C4-2B (cell line): ENCODE measurements at regions not wholly inside any gene's neighbourhood (a gene's known extent, or its start where the extent isn't known, plus 50 kb on each side); places are given as distances from the start of the nearest gene placed in this dataset.

ENCODE experiments used
- H3K27ac ChIP-seq: fragments of 450-650 bp; 2 replicates; pipeline ENCODE4 v1.5.1; 2017
- ZFX ChIP-seq: fragments of 450-650 bp; IDR thresholded peaks from 2 replicates; pipeline ENCODE4 v1.6.1; 2017
- TF ChIP-seq, protein P1 (sequence below): fragments of 450-650 bp; conservative IDR thresholded peaks from 2 replicates; pipeline ENCODE4 v1.5.1; 2017; ENCODE audit warnings: mild to moderate bottlenecking

DNA sequence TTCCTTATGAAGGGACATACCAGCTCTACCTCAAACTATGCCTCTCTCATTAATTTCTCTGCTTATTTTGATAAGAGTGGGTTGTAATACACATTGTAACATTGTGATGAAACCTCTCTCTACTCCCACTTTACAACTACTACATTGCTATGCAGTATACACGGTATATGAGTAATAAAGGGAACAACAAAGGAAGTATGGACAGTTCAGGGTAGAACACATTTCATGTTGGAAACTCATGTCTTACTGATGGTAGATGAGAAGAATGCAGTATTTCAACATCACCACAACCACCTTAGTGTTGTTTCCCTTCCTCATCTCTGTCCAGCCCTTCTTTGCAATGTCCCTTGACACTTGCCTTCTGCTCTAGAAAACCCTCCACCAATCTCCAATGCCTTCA is 515.9 kb upstream of the CELF4 start:
- TF ChIP-seq ZFX, result no peak
- TF ChIP-seq, protein P1, sequence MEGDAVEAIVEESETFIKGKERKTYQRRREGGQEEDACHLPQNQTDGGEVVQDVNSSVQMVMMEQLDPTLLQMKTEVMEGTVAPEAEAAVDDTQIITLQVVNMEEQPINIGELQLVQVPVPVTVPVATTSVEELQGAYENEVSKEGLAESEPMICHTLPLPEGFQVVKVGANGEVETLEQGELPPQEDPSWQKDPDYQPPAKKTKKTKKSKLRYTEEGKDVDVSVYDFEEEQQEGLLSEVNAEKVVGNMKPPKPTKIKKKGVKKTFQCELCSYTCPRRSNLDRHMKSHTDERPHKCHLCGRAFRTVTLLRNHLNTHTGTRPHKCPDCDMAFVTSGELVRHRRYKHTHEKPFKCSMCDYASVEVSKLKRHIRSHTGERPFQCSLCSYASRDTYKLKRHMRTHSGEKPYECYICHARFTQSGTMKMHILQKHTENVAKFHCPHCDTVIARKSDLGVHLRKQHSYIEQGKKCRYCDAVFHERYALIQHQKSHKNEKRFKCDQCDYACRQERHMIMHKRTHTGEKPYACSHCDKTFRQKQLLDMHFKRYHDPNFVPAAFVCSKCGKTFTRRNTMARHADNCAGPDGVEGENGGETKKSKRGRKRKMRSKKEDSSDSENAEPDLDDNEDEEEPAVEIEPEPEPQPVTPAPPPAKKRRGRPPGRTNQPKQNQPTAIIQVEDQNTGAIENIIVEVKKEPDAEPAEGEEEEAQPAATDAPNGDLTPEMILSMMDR, result no peak
- H3K27ac ChIP-seq, result no peak overlapping the region

DNA sequence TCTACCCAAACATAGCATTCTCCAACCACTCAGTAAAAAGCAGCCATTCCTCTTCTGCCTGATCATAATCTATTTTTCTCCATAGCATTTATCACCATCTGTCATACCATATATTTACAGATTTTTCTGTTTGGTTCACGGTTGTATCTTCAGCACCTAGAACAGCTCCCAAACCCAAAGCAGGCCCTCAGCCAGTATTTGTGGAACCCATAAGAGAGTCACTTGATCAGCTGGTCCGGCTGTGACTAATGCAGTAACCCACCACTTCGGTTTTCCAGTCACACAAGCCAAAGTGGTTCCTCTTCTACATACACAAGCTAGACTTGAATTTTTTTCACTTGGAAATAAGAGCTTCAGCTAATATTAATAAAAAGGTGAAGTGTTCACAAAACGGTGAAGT is 511.6 kb upstream of the CELF4 start:
- no peak overlapping the region for H3K27ac ChIP-seq
- TF ChIP-seq ZFX, result no peak
- TF ChIP-seq, protein P1, result no peak

DNA sequence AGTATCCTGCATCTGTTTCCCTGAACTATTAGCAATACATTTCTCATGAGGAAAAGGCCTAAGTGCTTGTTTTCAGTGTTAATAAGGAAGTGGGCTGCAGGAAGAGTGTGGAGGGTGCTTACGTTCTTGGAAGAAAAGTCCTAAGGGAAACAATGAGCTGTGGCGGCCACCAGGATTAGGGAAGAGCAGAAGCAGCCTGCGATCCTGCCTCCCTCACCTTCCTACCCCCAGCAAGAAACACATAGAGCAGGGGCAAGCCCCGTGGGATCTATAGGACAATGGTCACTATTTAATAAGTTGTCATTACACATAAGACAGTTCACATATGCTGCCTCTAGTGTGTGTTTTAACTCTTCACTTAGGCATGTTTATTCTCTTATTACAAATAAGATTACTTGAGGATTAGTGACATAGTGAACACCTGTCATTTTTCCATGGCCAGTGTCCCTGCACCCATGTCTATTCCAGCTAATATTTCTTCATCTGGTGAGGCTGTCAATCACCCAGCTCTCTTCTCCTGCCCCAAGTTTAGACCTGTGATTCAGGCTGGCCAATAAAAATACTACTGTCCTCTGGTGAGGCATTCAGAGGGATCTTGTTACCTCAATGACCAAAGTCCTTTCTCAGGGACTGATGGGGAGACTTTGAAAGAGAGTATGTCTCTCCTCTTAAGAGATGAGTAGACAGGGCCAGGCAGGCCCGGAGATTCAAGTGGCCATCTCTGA is 510.9 kb upstream of the CELF4 start:
- TF ChIP-seq ZFX, result no peak
- no peak overlapping the region for H3K27ac ChIP-seq

DNA sequence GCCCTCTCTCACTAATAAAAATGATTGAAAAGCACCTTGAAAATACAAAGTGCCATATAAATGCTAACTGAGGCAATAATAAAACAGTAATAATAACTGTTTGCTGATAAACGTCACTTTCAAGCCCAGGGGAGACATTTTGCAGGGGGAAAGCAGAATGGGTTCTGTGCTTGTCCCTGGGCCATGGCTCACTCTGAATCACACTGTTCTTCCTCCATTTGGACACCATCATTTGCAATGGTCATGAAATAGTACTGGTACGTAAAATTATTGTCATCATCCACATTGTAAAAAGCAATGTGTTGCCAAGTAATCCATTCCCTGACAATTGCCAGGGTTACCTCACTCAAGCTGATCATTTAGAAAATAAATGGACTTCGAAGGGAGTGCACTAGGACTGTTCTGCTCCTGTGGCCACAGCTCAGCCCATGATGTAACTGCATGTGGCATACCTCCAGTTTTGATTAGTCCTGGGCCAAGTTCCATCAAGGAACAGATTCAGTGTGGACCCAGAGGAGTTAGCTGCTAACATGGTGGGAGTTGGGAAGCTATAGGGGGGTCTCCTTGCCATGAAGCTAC is 508.8 kb upstream of the CELF4 start:
- TF ChIP-seq, protein P1, result no peak
- TF ChIP-seq ZFX, result no peak

DNA sequence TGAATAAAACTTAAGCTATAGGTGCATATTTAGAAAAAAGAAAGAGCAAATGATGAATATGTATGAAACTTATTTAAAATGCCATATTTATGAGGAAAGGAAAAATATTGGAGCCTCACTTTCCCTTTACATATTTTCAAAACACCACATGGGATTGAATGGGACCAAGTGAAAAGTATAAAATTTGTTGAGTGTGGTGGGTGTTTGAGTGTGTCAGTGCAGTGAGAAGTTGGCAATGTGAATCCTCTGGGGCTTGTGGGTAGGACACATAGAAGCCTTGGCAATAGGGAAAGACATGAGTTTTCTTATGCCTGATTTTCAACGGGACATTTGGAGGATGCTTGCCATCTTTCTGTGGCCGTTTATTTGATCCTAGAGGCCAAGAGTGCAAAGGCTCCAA is 502.2 kb upstream of the CELF4 start:
- TF ChIP-seq ZFX, result no peak
- TF ChIP-seq, protein P1, result no peak
- H3K27ac ChIP-seq, result no peak overlapping the region

More for the DNA sequence above, 508.8 kb upstream of the CELF4 start:
- no peak overlapping the region for H3K27ac ChIP-seq

DNA sequence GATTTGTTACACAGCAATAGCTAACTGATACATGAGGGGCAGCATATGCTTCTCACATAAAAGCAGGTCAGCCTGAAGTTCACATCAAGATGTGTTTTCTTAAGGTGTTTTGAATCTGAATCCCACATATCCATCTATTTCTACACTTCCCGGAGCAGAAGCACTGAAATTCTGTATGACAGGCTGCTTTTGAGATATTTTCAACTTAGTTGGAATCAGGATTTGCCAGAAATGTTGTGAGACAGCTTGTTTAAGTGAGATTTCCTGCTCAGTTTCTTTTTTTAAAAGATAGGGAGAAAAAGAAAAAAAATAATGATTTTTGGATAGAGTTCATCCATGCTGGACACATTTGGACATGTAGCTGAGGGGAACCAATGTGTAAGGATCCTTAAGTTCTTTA is 501.5 kb upstream of the CELF4 start:
- TF ChIP-seq, protein P1, result no peak
- no peak for TF ChIP-seq ZFX
- H3K27ac ChIP-seq, result no peak overlapping the region

DNA sequence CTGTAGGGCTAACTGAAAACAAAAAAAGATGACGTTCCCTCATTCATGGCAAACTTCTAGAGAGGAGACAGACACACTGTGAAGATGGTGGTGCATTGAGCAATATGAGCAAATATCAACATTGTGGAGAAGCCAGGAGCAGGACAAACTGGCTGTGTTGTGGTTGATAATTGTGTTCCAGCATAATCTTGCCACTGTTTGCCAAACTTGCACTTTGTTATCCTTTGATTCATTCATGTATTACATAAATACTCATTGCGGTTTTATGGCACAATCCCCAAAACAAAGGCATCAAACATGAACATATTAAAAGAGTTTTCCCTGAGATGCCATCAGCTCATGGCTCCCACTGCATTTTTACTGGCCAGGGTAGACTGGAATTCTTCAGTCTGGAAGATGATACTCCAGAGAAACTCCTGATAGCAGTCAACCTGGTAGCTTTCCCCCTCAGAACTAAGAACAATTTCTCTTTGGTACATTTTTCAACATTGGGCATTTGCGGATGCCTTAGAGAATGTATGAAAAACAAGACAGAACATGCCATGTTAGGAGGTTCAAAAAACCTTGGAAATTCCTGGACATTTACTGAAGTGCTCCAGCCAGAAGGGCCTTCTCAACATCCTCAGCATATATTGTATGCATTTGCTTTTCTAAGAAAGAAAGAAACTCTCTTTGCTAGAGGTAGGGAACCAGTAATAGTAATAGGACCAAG is 487.4 kb upstream of the CELF4 start:
- no peak for TF ChIP-seq ZFX
- TF ChIP-seq, protein P1, result no peak

More for the DNA sequence above, 487.4 kb upstream of the CELF4 start:
- H3K27ac ChIP-seq, result no peak overlapping the region
